BJ (cell line): ENCODE measurements at regions not wholly inside any gene's neighbourhood (a gene's known extent, or its start where the extent isn't known, plus 50 kb on each side); places are given as distances from the start of the nearest gene placed in this dataset.

ENCODE experiments used
- CTCF ChIA-PET: fragments of 350-600 bp; formaldehyde crosslinking; extraction: SDS; loops from one replicate; lab custom pipeline; 2021; ENCODE audit warnings: antibody characterized with exemption, inconsistent platforms; lab: Yijun Ruan, JAX
- POLR2A ChIA-PET: fragments of 300-600 bp; sonication (Branson Sonifier 250); formaldehyde crosslinking; extraction: SDS; loops from one replicate; lab custom pipeline; 2021; ENCODE audit warnings: antibody characterized with exemption; lab: Charles Lee
- DNase-seq: peaks from one replicate; pipeline ENCODE4 v3.0.0-alpha.2; 2011; ENCODE audit warnings: low read depth
- H3K27me3 ChIP-seq: 2 replicates; pipeline ENCODE4 v1.6.0; 2011; ENCODE audit warnings: low read length; ENCODE audit not compliant: control insufficient read depth, insufficient read depth
- H3K36me3 ChIP-seq: 2 replicates; pipeline ENCODE4 v1.5.1; 2011; ENCODE audit warnings: low read length; ENCODE audit not compliant: control insufficient read depth, insufficient read depth
- H3K4me3 ChIP-seq: 2 replicates; pipeline ENCODE4 v1.5.1; 2011; ENCODE audit warnings: low read depth, mild to moderate bottlenecking, control low read depth, low read length
- CTCF ChIP-seq: IDR thresholded peaks from 2 replicates; pipeline ENCODE4 v1.5.1; 2011; ENCODE audit warnings: low read depth, mild to moderate bottlenecking, control low read depth, inconsistent platforms, low read length, moderate library complexity; ENCODE audit not compliant: insufficient read depth

- ChIA-PET POLR2A (no interaction called here), CTCF (interaction anchor here (0.6 to 3.2 kb wide), 15 partner anchors 10 to 156 kb away, joined by 3 to 18 read pairs (median 4); no protein-coding TSS in a partner anchor)
- Histone ChIP-seq H3K4me3 (peak overlapping the region; percentile 40; the same call in 1 of the 2 replicates), H3K27me3 (peaks cover 3% of the 10 kb centered on the region; the same call in 1 of the 2 replicates), H3K36me3 (no peaks in the 10 kb centered on the region)
- TF ChIP-seq CTCF: no peak
- no peak for DNase-seq
These were observed 125.3 kb downstream of the TMEM174 start for GRCh38 chr5:73298251-73298771.

- no peaks in the 10 kb centered on the region for H3K36me3 ChIP-seq
- DNase-seq: no peak
- H3K27me3 ChIP-seq: peaks cover 3% of the 10 kb centered on the region; the same call in 1 of the 2 replicates
- CTCF ChIA-PET: interaction anchor here (1.9 to 3.2 kb wide), 5 partner anchors 11 to 154 kb away, joined by 4 to 18 read pairs (median 12); no protein-coding TSS in a partner anchor
- no peak for TF ChIP-seq CTCF
- H3K4me3 ChIP-seq: no peak overlapping the region
- POLR2A ChIA-PET: no interaction called here
These were observed 124.4 kb downstream of the TMEM174 start for GRCh38 chr5:73297430-73297829.

- no peak for DNase-seq
- TF ChIP-seq CTCF: no peak
- POLR2A ChIA-PET: no interaction called here
- peaks cover 3% of the 10 kb centered on the region; the same call in 1 of the 2 replicates for H3K27me3 ChIP-seq
- no peak overlapping the region for H3K4me3 ChIP-seq
- H3K36me3 ChIP-seq: no peaks in the 10 kb centered on the region
- CTCF ChIA-PET: interaction anchor here (2.1 to 3.2 kb wide), 3 partner anchors 11 to 154 kb away, joined by 8 to 18 read pairs (median 12); no protein-coding TSS in a partner anchor
These were observed 123.8 kb downstream of the TMEM174 start for GRCh38 chr5:73296772-73297171.

- no peak for DNase-seq
- Histone ChIP-seq H3K4me3 (no peak overlapping the region), H3K36me3 (no peaks in the 10 kb centered on the region), H3K27me3 (peaks cover 3% of the 10 kb centered on the region; the same call in 1 of the 2 replicates)
- TF ChIP-seq CTCF: no peak
- CTCF ChIA-PET: interaction anchor here (1.3 to 1.7 kb wide), 2 partner anchors 14 to 79 kb away, joined by 3 to 4 read pairs; no protein-coding TSS in a partner anchor
- POLR2A ChIA-PET: no interaction called here
These were observed 122.9 kb downstream of the TMEM174 start for GRCh38 chr5:73295921-73296320.

- CTCF ChIA-PET: interaction anchor here (1.2 to 1.7 kb wide), 3 partner anchors 14 to 79 kb away, joined by 3 to 4 read pairs (median 3); no protein-coding TSS in a partner anchor
- Histone ChIP-seq H3K36me3 (no peaks in the 10 kb centered on the region), H3K4me3 (no peak overlapping the region), H3K27me3 (peaks cover 1% of the 10 kb centered on the region; the same call in 1 of the 2 replicates)
- POLR2A ChIA-PET: no interaction called here
- TF ChIP-seq CTCF: no peak
- DNase-seq: no peak
These were observed 122.5 kb downstream of the TMEM174 start for GRCh38 chr5:73295447-73295846.
